IPS-11a (cell line): ENCODE measurements at regions not wholly inside any gene's neighbourhood (a gene's known extent, or its start where the extent isn't known, plus 50 kb on each side); places are given as distances from the start of the nearest gene placed in this dataset.

ENCODE experiments used
- H3K4me3 ChIP-seq: one replicate; pipeline ENCODE4 v1.5.1; 2013; ENCODE audit warnings: low read depth, low read length, control low read depth

DNA sequence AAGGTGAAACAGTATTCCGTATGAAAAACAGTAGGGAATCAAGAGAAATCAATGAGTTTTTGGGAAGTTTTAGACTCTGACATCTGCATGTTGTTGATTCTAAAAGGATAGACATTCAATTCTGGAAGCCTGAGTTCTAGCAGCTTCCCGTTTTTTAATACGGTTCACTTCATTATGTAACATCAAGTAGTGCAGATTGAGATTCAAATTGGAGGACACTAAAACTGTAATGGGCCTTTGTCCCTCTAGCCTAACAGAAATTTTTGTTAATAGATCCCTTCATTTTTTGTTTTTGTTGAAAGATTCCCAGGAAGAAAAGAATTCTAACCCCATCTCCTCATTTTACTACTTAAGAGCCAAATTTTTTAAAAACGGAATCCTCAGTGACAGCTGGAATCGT is 384.6 kb downstream of the SH3GL2 start:
- H3K4me3 ChIP-seq = no peak overlapping the region

DNA sequence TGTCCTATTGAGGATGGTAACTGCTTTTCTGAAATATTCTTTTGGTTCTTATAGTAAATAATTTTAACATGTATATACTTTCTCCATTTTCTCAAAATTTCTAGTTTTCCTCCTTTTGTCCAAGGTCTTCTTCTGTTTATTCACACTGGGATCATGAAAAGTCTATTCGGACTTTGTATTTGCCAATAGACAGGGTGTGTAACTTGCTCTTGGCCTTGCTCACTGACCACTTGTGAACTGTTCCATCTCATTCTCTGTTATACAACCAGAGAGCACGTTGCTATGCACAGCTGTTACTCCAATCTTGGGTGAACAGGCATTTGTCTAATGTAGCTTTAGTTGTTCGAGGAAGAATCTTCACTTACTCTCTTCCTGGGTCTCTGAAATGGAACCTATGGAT is 388.9 kb downstream of the SH3GL2 start:
- H3K4me3 ChIP-seq = no peak overlapping the region

- H3K4me3 ChIP-seq = no peak overlapping the region
These were observed 390.4 kb downstream of the SH3GL2 start for GRCh38 chr9:17969232-17969631.

DNA sequence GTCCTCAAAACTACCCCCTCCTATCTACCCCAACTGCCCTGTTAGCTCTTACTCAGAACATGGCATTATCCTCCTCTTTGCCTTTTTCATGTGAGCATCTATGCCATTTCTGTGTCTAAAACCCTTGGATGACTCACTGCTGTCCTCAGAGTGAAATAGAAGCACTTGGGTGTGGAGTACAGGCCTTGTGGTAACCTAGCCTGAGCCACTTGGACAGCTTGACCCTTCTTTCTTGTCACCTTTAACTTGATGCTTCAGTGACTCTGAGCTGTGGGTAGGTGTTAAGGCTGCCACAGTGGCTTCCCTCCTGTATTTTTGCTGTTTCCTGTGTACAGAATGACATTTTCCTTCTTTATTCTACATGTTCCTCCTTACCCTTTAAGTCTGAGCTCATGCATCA is 391.4 kb downstream of the SH3GL2 start:
- H3K4me3 ChIP-seq = no peak overlapping the region

GRCh38 chr9:17978773-17979172 is 399.9 kb downstream of the SH3GL2 start:
- no peak overlapping the region for H3K4me3 ChIP-seq

DNA sequence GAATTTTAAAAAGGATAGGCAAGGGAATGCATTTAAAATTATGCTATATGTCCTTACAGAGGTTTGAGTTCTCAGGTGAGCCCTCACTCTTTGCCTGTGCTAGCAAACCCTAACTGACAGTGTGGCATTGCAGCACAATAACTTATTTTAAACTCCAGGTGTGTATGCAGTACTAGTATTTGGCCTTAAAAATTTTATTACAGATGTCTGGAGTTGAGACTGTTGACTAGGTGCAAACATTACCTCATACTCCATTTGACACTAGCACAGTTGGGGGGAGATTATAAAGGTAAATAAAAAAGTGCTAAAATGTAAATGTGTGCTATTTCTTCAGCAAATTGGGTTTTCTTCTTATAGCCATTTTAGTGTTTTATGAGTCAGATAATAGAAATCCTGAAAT is 407.7 kb downstream of the SH3GL2 start:
- no peak overlapping the region for H3K4me3 ChIP-seq

- no peak overlapping the region for H3K4me3 ChIP-seq
These were observed 408.3 kb downstream of the SH3GL2 start for GRCh38 chr9:17987189-17987588.

- H3K4me3 ChIP-seq = no peak overlapping the region
These were observed 409.6 kb downstream of the SH3GL2 start for GRCh38 chr9:17988489-17988888.

DNA sequence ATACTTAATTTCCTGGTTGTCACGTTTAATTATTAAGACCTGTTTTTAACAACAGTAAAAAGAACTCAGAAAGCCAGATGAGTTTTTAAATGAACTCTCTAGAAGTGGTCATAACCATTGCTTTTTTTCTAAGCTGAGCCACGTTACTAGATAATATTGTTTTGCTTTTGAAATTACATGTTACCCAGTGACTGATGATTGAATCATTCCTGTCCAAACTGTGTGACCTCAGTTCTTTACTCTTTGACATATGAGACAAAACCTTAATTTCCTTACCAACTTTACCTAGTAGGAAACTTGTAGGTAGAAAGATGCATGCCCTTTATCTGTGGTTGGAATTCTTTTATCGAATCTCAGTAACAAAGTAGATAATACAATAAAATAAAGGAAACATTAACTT is 411.7 kb downstream of the SH3GL2 start:
- H3K4me3 ChIP-seq = no peak overlapping the region

DNA sequence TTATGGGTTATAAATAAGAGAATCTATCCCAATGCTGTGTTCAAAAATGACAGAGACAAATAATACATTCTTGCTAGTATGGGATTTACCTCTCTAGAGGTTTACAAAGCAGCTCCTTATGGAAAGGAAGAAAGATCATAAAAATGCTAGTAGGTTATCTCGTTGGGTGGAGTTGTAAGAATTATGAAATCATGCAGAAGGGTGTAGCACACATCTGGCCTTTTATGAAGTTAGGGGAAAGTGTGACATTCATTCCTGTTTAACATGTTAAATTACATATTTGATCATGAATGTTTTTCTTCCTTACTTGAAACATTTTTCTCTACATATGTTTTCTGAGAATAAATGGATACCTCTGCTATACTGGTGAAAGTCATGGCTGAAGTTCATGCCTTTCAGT is 414.2 kb downstream of the SH3GL2 start:
- no peak overlapping the region for H3K4me3 ChIP-seq

- no peak overlapping the region for H3K4me3 ChIP-seq
These were observed 416.0 kb downstream of the SH3GL2 start for GRCh38 chr9:17994695-17995425.

GRCh38 chr9:17996728-17997127 is 417.9 kb downstream of the SH3GL2 start:
- no peak overlapping the region for H3K4me3 ChIP-seq

- H3K4me3 ChIP-seq = no peak overlapping the region
These were observed 424.0 kb downstream of the SH3GL2 start for GRCh38 chr9:18002718-18003438.

DNA sequence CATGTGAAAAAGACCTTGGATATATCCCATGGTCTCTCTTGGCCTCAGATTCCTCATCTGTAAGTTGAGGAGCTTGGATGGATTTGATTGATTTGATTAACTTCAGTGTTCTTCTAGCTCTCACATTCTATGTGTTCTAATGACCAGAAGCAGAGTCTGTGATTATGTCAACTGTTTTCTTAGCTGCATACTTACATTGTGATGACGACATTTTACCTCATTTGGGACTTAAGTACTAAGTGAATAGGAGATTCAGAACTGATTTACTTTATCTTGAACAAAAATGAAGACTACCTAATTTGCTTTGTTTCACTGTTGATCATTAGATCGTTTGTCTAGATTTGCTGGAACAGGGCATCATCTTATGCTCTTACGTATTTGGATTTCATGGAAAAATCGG is 427.7 kb downstream of the SH3GL2 start:
- H3K4me3 ChIP-seq = no peak overlapping the region

DNA sequence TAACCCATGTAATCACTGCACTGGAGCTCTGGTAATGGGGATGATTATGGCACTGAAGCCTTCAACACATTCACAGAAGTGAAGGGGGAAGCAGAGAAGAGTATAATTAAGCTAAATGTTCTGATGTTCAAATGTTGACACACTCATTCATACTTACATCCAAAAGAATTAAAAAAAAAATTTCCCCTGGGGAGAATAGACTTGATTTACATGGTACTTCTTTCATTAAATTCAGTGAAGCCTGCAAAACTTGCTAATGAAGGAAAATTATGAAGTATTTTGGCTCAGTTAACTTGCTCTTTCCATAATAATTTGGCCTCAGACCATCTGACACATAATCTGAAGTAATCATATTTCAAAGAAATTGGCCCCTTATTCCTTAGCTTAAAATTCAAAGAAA is 428.8 kb downstream of the SH3GL2 start:
- H3K4me3 ChIP-seq = no peak overlapping the region

DNA sequence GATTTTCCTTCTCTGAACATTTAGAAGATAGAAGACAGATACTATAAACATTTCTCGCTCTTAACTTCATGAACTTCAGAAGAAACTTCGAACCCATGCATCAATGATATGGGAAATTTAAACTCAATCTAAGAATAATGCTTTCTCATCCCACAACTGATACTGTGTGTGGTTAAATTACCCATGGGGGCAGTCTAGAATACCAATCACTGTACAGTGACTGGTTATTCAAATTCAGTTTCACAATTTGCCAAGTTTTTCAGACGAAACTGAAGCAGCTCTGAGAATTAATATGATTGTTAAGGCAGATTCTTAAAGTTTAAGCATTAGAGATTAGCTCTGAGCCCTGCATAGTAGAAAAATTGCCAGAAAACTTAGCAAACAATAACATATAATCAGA is 431.0 kb downstream of the SH3GL2 start:
- no peak overlapping the region for H3K4me3 ChIP-seq

DNA sequence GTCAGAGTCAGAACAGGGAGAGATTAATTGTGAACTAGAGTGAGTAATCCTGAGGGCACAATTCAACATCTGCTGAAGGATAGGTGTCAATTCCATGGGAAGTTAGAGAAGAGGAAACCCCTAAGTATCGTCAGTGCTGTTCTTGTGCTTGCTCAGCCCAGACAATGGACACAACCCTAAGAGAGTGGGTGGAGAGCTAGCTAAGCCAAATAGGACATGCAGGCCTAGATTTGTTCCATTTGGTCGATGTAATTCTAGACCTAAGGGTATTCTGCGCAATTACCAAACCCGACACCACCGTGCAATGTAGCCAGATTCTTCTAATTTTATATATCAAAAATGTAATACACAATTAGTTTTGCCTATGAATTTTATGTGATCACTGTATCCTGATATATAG is 431.6 kb downstream of the SH3GL2 start:
- no peak overlapping the region for H3K4me3 ChIP-seq

DNA sequence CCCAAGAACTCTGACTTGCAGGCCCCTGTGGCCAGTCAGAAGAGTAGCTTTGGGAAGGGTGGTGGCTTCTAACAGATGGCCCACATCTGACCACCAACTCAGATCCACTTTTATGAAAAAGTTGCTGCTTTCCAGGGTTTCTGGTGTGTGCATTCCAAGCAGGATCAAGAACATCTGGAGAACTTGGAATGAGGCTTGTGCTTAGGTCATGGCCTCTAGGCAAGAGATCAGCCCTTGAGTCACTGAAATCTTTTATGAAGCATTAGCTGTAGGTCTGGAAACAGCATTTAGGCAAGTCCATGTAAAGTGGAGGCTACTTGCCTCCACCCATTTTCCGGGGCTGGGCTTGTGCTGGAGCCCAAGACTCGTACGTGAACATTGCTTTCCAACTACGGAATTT is 433.3 kb downstream of the SH3GL2 start:
- no peak overlapping the region for H3K4me3 ChIP-seq

DNA sequence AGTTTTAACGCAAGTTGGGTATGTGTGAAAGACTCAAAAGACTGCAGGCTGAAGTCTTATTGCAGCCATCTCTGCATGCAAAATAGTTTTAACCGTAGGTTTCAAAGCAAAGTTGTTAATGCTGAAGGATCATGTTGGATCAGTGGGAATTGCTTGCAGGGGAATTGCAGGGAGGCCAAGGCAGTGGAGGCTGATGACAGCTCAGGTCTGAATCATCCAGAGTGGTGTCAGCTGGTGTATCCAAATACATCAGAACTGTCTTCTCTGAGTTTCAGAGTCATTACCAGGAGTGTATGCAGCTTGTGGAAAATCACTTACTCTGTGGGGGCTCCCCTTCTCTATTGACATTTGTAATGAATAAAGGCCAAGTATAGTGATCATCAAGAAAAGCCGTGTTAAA is 435.7 kb downstream of the SH3GL2 start:
- H3K4me3 ChIP-seq = no peak overlapping the region

- H3K4me3 ChIP-seq = no peak overlapping the region
These were observed 436.2 kb downstream of the SH3GL2 start for GRCh38 chr9:18015116-18015515.

- no peak overlapping the region for H3K4me3 ChIP-seq
These were observed 438.3 kb downstream of the SH3GL2 start for GRCh38 chr9:18017136-18017535.

DNA sequence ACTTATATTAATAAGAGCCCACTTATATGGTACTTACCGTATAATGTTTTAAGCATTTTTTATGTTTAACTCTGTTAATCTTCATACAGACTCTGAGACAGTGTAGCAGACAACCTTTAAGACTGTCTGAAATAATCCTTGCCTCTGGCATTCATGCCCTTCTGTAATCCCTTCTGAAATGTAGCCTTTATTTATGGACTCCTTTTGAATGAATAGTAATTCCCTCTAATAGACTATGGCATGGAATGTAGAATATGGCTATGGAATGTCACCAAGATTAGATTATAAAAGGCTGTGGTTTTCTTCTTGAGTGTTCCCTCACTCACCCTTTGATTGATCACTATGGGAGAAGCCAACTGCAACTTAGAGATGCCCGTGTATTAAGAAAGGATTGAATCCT is 439.4 kb downstream of the SH3GL2 start:
- no peak overlapping the region for H3K4me3 ChIP-seq

- no peak overlapping the region for H3K4me3 ChIP-seq
These were observed 439.8 kb downstream of the SH3GL2 start for GRCh38 chr9:18018661-18019060.
